Activated T-helper 2 cell treated with anti-CD3 and anti-CD28 coated beads, Interferon-gamma antibody, Interleukin-2, Interleukin-4, amounts not matched to agents 10 μg/mL and 5 μg/mL and 100 μg/mL, durations not matched to agents 14 hours and 24 hours and 36 hours (primary cell): ENCODE measurements at regions not wholly inside any gene's neighbourhood (a gene's known extent, or its start where the extent isn't known, plus 50 kb on each side); places are given as distances from the start of the nearest gene placed in this dataset.
"Not testable (repeated sequence)": the region's sequence is repeated elsewhere in the genome, so short reads cannot be mapped to it uniquely, and the experiment has no call there.

Experiments used
- DNase-seq: peaks from one replicate; pipeline ENCODE4 v3.0.0; 2021; ENCODE audit warnings: low spot score
- H3K27ac Mint-ChIP-seq: one replicate; pipeline ENCODE4 v1.8.0; 2021; ENCODE audit warnings: mixed read lengths
- H3K27me3 Mint-ChIP-seq: one replicate; pipeline ENCODE4 v1.8.0; 2021; ENCODE audit warnings: low read depth, mixed read lengths
- H3K36me3 Mint-ChIP-seq: one replicate; pipeline ENCODE4 v1.8.0; 2021; ENCODE audit warnings: low read depth, mixed read lengths
- H3K4me1 Mint-ChIP-seq: one replicate; pipeline ENCODE4 v1.8.0; 2021; ENCODE audit warnings: low read depth, mixed read lengths
- H3K4me3 Mint-ChIP-seq: one replicate; pipeline ENCODE4 v1.8.0; 2021; ENCODE audit warnings: low read depth, mild to moderate bottlenecking, moderate library complexity, mixed read lengths
- H3K9me3 Mint-ChIP-seq: one replicate; pipeline ENCODE4 v1.8.0; 2021; ENCODE audit warnings: mixed read lengths
- intact Hi-C: fragments of 100-400 bp; cut with micrococcal nuclease; formaldehyde crosslinking; loops from one replicate; pipeline ENCODE4 v1.15.1; 2023

DNA sequence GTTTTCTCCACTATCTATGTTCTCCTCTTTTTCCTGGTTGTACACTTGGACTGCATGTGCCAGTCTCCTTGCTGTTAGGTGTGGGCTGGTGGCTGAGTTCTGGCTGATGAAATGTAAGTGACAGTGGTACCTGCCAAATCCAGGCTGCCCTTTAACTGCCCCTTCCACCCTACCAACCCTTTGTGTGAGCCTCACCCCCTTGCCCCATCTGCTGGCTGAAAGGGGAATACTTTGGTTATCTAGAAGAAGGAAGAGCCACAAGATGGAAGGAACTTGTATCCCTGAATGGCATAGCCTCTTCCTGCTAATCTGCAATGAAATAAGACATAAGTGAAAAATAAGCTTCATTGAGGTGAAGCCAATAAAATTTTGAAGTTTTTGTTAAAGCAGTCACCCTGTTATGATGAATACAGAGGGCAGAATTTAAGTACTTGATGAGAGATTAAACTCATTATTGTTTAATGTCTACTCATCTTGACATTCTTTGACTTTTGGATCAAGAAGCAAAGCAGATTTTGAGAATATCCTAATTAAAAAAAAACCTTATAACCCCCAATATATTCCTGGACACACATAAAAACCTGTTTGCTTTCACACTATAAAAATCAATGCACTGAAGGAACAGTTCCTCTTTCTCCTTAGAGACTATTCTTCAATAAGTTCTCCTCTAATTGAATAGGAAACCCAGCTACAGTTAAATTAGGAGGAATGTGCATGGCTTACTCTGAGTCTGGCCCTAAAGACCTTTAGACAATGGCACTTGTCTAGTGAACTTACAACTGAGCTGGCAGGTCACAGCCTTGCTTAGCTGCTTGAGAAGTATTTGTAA is 262.6 kb upstream of the BTG1 start:
- intact Hi-C loops = loop anchor here (5.0 to 10.0 kb wide), 4 partner anchors 63 to 1026 kb away; no protein-coding TSS in a partner anchor
- Mint-ChIP-seq H3K27ac (no peak overlapping the region), H3K4me1 (peaks cover 41% of the 10 kb centered on the region), H3K4me3 (no peak overlapping the region), H3K36me3 (peaks cover 7% of the 10 kb centered on the region), H3K9me3 (peaks cover 4% of the 10 kb centered on the region), H3K27me3 (no peaks in the 10 kb centered on the region)
- peak; percentile 32 for DNase-seq

DNA sequence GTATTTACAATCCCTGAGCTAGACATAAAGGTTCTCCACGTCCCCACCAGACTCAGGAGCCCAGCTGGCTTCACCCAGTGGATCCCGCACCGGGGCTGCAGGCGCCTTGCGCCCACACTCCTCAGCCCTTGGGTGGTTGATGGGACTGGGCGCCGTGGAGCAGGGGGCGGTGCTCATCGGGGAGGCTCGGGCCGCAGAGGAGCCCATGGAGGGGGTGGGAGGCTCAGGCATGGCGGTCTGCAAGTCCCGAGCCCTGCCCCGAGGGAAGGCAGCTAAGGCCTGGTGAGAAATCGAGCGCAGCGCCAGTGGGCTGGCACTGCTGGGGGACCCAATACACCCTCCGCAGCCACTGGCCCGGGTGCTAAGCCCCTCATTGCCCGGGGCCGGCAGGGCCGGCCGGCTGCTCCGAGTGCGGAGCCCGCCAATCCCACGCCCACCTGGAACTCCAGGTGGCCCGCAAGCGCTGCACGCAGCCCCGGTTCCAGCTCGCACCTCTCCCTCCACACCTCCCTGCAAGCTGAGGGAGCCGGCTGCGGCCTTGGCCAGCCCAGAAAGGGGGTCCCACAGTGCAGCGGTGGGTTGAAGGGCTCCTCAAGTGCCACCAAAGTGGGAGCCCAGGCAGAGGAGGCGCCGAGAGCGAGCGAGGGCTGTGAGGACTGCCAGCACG is 260.9 kb upstream of the BTG1 start:
- DNase-seq, H3K9me3 Mint-ChIP-seq, H3K4me3 Mint-ChIP-seq, H3K27ac Mint-ChIP-seq, H3K27me3 Mint-ChIP-seq, H3K36me3 Mint-ChIP-seq: not testable (repeated sequence)
- H3K4me1 Mint-ChIP-seq = peaks cover 57% of the 10 kb centered on the region
- intact Hi-C loops = loop anchor here (5.0 to 10.0 kb wide), 4 partner anchors 62 to 1024 kb away; no protein-coding TSS in a partner anchor

DNA sequence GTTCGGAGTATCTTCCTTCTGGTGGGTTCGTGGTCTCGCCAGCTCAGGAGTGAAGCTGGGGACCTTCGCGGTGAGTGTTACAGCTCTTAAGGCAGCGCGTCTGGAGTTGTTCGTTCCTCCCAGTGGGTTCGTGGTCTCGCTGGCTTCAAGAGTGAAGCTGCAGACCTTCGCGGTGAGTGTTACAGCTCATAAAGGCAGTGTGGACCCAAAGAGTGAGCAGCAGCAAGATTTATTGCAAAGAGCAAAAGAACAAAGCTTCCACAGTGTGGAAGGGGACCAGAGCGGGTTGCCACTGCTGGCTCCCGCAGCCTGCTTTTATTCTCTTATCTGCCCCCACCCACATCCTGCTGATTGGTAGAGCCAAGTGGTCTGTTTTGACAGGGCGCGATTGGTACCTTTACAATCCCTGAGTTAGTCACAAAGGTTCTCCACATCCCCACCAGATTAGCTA is 260.2 kb upstream of the BTG1 start:
- intact Hi-C loops = loop anchor here (2.0 to 10.0 kb wide), 5 partner anchors 61 to 1024 kb away; no protein-coding TSS in a partner anchor
- DNase-seq = peak; percentile 24
- Mint-ChIP-seq H3K4me1 (peaks cover 64% of the 10 kb centered on the region), H3K27ac (peak overlapping the region; percentile 81), H3K4me3 (peak overlapping the region; percentile 80)
- H3K36me3 Mint-ChIP-seq, H3K9me3 Mint-ChIP-seq, H3K27me3 Mint-ChIP-seq: not testable (repeated sequence)

DNA sequence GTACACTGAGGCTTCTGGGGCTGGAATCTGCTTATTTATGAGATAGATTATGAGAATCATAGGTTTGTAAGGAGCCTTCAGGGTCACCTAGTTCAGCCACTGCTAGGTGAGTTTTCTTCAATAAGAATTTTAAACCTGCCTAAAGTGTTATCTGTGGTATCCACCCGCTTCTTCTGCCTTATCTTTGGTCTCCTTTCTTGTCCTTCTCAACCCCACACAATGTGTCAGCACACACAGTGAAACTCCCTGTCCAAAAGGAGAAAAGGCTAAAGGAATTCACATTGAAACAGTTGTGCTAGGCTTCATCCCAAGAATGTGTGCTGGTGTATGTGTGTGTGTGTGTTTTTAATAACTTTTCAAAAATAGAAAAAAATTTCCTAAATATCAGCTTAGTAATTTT is 259.3 kb upstream of the BTG1 start:
- Mint-ChIP-seq H3K36me3 (peaks cover 10% of the 10 kb centered on the region), H3K4me1 (peaks cover 72% of the 10 kb centered on the region), H3K4me3 (peak overlapping the region; percentile 11), H3K9me3 (peaks cover 4% of the 10 kb centered on the region), H3K27me3 (no peaks in the 10 kb centered on the region), H3K27ac (peak overlapping the region; percentile 46)
- no peak for DNase-seq
- intact Hi-C loops = loop anchor here (1.0 to 10.0 kb wide), 12 partner anchors 60 to 1023 kb away; no protein-coding TSS in a partner anchor

DNA sequence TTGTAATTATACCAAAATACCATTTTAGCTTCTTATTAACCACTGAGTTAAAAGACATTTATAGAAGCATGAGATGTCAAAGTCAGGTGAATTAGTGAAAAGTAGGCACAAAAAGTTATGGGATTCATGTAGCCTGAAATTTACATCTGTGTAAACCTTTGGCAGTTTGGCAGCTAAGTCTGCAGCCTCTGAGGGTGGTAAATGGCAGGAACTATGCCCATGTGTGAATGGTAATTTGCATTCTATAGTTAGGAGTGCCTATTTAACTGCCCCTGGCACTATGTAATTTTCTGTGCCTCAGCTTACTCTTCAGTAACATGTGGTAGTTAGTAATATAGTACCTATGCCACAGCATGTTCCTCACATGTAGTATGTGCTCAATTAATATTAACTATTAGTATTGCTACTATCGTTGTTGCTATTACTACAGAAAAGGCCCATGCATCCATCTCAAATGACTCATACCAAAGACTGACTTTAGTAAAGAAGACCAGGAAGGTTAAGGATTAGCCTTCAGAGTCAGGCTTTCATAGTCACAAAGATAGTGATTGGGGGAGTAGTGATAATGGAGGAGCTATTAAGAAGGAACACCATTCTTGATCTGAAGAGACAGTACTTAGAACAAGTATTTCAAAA is 258.7 kb upstream of the BTG1 start:
- Mint-ChIP-seq H3K4me3 (no peak overlapping the region), H3K4me1 (peaks cover 77% of the 10 kb centered on the region), H3K36me3 (peaks cover 11% of the 10 kb centered on the region), H3K9me3 (peaks cover 4% of the 10 kb centered on the region), H3K27ac (peak overlapping the region; percentile 72), H3K27me3 (no peaks in the 10 kb centered on the region)
- intact Hi-C loops = loop anchor here (1.0 to 10.0 kb wide), 10 partner anchors 60 to 717 kb away; no protein-coding TSS in a partner anchor
- DNase-seq = no peak

DNA sequence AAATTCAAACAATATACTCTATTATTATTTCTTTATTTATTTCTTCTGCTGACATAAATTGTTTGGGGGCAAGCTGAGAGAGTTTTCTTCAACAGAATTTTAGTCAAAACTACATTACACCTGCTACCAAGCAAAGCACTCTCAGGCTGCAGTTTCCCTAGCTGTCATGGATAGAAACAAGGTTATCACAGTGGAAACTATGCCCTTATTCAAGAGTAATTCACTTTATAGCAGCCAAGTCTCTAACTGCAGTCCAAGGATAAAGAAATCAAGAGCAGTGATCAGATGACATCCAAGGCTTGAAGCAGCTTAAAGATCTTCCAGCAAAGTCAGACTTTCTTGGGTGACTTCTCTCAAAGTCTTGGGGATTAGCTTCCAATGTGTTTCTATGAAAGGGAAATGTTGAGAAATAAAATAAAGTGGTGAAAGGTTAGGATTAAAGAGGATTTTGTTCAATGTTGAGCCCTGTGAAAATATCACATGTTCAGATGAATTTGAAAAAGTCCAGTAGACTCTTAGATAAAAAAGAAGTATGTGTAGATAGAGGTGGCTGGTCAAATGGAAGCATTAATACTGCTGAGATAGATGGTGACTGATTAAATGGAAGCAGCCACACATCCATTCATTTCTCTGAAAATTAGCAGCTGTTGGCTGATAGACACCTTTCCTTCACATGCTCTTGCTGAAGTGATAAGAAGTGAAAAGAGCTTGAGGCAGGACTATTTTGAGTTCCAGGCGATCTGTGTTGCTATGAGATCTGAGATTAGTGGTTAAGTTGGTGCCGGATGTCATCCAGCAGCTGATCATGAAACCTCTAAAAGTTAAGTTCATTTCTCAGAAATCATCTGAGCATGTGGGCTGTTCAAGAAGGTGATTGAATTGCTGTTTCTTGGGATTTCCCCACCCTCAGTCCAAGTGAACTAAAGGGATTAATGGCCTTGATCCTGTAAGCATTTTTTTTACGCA is 257.8 kb upstream of the BTG1 start:
- Mint-ChIP-seq H3K27me3 (no peaks in the 10 kb centered on the region), H3K36me3 (peaks cover 11% of the 10 kb centered on the region), H3K9me3 (peaks cover 2% of the 10 kb centered on the region), H3K27ac (peak overlapping the region; percentile 72), H3K4me3 (peak overlapping the region; percentile 13), H3K4me1 (peaks cover 81% of the 10 kb centered on the region)
- DNase-seq = peak; percentile 69
- intact Hi-C loops = loop anchor here (1.0 to 10.0 kb wide), 13 partner anchors 43 to 716 kb away; no protein-coding TSS in a partner anchor

DNA sequence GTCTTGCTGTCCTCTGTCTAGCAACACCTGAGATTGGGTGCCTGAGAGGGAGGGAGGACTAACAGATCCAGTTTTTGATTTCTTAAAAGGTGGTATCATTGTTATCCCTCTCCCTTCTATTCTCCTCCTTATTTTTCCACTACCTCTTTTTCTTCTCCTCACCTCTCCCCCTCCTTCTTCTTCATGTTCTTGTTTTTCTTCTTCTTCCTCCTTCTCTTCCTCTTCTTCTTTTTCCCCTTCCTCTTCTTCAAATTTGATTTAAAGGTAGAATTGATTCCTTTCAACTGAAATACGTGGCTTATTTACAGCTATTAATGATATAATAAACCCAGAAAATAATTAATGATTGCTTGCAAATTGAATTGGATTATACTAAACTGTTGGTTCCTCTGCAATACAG is 256.8 kb upstream of the BTG1 start:
- Mint-ChIP-seq H3K36me3 (peaks cover 11% of the 10 kb centered on the region), H3K9me3 (peaks cover 4% of the 10 kb centered on the region), H3K27me3 (no peaks in the 10 kb centered on the region), H3K27ac (no peak overlapping the region), H3K4me3 (no peak overlapping the region), H3K4me1 (peaks cover 81% of the 10 kb centered on the region)
- intact Hi-C loops = loop anchor here (5.0 to 10.0 kb wide), 7 partner anchors 58 to 715 kb away; no protein-coding TSS in a partner anchor
- DNase-seq = no peak

DNA sequence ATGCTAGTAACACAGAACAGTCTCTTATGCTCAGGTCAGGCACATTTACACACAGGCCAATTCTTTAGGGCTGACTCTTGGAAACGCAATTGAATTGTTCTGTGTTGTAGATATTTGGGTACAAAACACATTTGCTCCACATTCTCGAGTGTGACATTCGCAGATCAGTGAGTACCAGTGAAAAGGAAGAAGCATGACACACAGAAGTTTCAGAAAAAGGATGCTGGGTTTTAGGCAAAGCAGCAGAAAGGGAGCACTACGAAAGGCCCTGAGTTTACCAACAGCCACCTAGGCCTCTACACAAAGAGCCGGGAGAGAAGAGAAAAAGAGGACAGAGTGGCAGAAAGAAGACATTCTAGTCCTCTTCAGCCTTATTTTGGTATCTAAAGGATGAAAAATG is 254.4 kb upstream of the BTG1 start:
- H3K4me3 Mint-ChIP-seq = no peak overlapping the region
- DNase-seq = no peak
- intact Hi-C loops = loop anchor here (5.0 to 10.0 kb wide), 7 partner anchors 55 to 713 kb away; no protein-coding TSS in a partner anchor
- no peaks in the 10 kb centered on the region for H3K27me3 Mint-ChIP-seq
- H3K9me3 Mint-ChIP-seq = peaks cover 14% of the 10 kb centered on the region
- H3K36me3 Mint-ChIP-seq = peaks cover 11% of the 10 kb centered on the region
- H3K27ac Mint-ChIP-seq = peak overlapping the region; percentile 72
- peaks cover 82% of the 10 kb centered on the region for H3K4me1 Mint-ChIP-seq

DNA sequence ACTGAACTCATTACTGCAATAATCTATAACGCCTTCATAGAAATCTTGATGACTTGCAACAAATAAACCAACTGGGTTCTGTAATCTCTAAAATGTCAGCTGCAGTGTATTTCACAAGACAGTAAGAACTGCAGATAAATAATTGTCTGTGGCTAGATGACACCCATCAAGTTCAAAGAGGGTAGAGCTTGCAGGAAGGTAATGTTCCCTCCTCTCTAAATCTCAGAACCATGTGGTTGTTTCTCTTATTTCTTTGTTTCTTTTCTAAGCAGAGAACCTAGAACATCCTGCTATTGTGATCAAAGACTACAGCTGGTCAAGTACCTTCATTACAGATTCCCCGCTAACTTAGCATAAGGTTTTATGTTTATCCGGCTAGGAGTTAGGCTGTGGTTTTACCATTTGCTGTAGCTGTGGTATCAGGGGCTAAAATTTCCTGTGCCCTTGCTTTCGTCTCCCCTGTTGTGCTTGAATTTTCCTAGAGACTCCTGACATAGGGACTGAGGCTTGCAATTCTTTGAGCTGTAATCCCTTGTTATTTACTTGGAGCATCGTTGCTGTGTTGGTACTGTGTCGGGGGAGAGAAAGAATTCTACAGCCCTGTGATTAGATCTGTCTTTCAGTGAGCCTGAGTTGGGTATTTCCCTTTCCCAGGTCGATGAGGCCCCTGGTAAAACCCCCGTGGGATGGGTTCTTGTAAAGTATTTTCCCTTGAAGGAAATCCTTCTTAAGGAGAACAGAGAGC is 253.1 kb upstream of the BTG1 start:
- peak overlapping the region; percentile 72 for H3K27ac Mint-ChIP-seq
- no peaks in the 10 kb centered on the region for H3K27me3 Mint-ChIP-seq
- DNase-seq = no peak
- intact Hi-C loops = no loop called here
- peaks cover 23% of the 10 kb centered on the region for H3K36me3 Mint-ChIP-seq
- peaks cover 26% of the 10 kb centered on the region for H3K9me3 Mint-ChIP-seq
- H3K4me1 Mint-ChIP-seq = peaks cover 75% of the 10 kb centered on the region
- H3K4me3 Mint-ChIP-seq = peak overlapping the region; percentile 23

DNA sequence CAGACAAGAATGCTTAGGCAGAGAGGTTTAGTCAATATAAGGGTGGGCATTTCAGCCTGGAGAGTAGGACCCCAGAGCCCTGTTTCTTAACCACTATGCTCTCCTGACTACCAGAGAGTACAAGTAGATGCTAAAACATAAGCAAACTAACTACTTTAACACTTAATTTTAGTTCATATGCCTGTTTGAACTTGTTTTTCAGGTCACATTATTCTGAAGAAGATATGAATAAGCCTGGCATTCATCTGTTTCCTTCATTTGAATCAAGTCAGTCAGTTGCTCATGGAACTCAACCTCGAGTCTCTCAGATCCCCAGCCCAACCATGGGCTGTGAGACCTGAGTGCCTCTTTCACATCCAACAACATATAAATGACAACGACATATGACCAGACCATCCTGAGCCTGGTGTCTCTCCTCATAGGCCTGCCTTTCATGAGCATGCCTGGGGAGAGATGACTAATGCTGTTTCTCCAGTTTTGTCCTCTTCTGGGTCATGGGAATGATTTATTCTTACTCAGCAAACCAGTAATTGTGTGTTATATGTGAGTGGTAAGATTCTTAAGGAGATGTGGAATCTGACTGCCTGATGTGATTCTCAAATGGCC is 251.1 kb upstream of the BTG1 start:
- no peak for DNase-seq
- intact Hi-C loops = no loop called here
- peaks cover 57% of the 10 kb centered on the region for H3K4me1 Mint-ChIP-seq
- H3K27ac Mint-ChIP-seq = no peak overlapping the region
- no peaks in the 10 kb centered on the region for H3K27me3 Mint-ChIP-seq
- H3K36me3 Mint-ChIP-seq = peaks cover 38% of the 10 kb centered on the region
- H3K4me3 Mint-ChIP-seq = no peak overlapping the region
- H3K9me3 Mint-ChIP-seq = peaks cover 45% of the 10 kb centered on the region

DNA sequence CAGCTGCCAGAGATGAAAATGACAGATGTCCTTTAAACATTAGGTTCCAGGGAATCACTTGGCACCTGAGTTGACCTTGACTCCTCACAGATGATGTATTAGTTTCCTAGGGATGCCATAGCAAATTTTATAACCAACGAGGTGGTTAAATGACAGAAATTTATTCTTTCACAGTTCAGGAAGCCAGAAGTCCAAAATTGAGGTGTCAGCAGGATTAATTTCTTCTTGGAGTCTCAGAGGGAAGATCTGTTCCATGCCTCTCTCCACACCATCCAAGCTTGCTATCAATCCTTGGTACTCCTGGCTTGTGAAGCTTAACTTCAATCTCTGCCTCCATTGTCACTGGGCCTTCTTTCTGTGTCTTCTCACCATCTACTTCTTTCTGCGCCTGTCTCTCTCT is 249.7 kb upstream of the BTG1 start:
- H3K4me3 Mint-ChIP-seq = no peak overlapping the region

More for the DNA sequence above, 249.7 kb upstream of the BTG1 start:
- H3K36me3 Mint-ChIP-seq = peaks cover 44% of the 10 kb centered on the region
- peaks cover 48% of the 10 kb centered on the region for H3K4me1 Mint-ChIP-seq
- DNase-seq = no peak
- no peak overlapping the region for H3K27ac Mint-ChIP-seq
- H3K27me3 Mint-ChIP-seq = no peaks in the 10 kb centered on the region
- peaks cover 53% of the 10 kb centered on the region for H3K9me3 Mint-ChIP-seq
- intact Hi-C loops = no loop called here
